Thoracic aorta (tissue), 2 donors: ENCODE measurements at regions not wholly inside any gene's neighbourhood (a gene's known extent, or its start where the extent isn't known, plus 50 kb on each side); places are given as distances from the start of the nearest gene placed in this dataset.
"Not testable (repeated sequence)": the region's sequence is repeated elsewhere in the genome, so short reads cannot be mapped to it uniquely, and the experiment has no call there.

ENCODE experiments used
- ATAC-seq: fragments of 150-250 bp; one replicate; pipeline ENCODE4 v1.8.0; 2017; ENCODE audit warnings: low read depth; ENCODE audit not compliant: insufficient number of reproducible peaks, low FRiP score
- DNase-seq: peaks from one replicate; pipeline ENCODE4 v3.0.0-alpha.2; 2020; ENCODE audit warnings: low spot score
- H3K27ac ChIP-seq, 2 donors: fragments of 200-600 bp; sonication (generic); 1 replicate in 1 of 2; 2 replicates in 1 of 2; pipeline ENCODE4 v1.5.1; 2016; ENCODE audit warnings: mild to moderate bottlenecking in 2 of 2, moderate library complexity in 2 of 2
- H3K27me3 ChIP-seq: fragments of 200-600 bp; sonication (generic); replicated peaks from 2 replicates; pipeline ENCODE4 v1.6.0; 2016; ENCODE audit warnings: mild to moderate bottlenecking; ENCODE audit not compliant: insufficient read depth
- H3K36me3 ChIP-seq: fragments of 200-600 bp; sonication (generic); one replicate; pipeline ENCODE4 v1.5.1; 2016
- H3K4me1 ChIP-seq, 2 donors: fragments of 200-600 bp; sonication (generic); 1 replicate in 1 of 2; 2 replicates in 1 of 2; pipeline versions ENCODE4 v1.5.1 to v1.6.0; 2016; ENCODE audit warnings: low read depth in 2 of 2, mild to moderate bottlenecking in 1 of 2; ENCODE audit not compliant: control insufficient read depth in 1 of 2
- H3K4me3 ChIP-seq: fragments of 200-600 bp; sonication (generic); 2 replicates; pipeline ENCODE4 v1.5.1; 2016; ENCODE audit warnings: mild to moderate bottlenecking
- H3K9me3 ChIP-seq: fragments of 200-600 bp; sonication (generic); 2 replicates; pipeline ENCODE4 v1.5.1; 2016
- TF ChIP-seq, protein P1 (sequence below): fragments of 200-600 bp; sonication (generic); IDR thresholded peaks from one replicate; pipeline ENCODE4 v1.5.1; 2019; ENCODE audit warnings: antibody characterized with exemption

DNA sequence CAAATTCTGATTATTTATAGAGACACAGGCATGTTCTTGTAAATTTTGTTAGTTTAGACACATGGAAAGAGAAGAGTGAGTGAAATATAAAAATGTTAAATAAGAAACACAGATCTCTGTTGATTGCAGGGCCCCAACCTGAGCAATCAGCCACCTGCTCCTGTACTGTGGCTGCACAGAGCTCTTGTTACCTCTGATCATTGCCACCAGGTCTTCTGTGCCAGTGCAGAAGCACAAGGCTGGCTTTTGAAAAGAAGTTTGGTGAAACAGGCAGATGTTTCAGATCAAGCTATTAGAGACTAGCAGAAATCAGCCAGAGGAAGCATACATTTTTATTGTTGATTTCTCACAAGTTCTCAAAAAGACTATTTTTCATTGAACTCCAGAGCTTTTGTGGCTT is 434.1 kb upstream of the OR4E1 start:
- Histone ChIP-seq H3K4me1 (no peaks in the 10 kb centered on the region), H3K9me3 (no peaks in the 10 kb centered on the region), H3K36me3 (no peaks in the 10 kb centered on the region), H3K27me3 (no peaks in the 10 kb centered on the region), H3K27ac (no peak overlapping the region), H3K4me3 (no peak overlapping the region)
- TF ChIP-seq, protein P1, sequence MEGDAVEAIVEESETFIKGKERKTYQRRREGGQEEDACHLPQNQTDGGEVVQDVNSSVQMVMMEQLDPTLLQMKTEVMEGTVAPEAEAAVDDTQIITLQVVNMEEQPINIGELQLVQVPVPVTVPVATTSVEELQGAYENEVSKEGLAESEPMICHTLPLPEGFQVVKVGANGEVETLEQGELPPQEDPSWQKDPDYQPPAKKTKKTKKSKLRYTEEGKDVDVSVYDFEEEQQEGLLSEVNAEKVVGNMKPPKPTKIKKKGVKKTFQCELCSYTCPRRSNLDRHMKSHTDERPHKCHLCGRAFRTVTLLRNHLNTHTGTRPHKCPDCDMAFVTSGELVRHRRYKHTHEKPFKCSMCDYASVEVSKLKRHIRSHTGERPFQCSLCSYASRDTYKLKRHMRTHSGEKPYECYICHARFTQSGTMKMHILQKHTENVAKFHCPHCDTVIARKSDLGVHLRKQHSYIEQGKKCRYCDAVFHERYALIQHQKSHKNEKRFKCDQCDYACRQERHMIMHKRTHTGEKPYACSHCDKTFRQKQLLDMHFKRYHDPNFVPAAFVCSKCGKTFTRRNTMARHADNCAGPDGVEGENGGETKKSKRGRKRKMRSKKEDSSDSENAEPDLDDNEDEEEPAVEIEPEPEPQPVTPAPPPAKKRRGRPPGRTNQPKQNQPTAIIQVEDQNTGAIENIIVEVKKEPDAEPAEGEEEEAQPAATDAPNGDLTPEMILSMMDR: no peak
- ATAC-seq (no peak), DNase-seq (no peak)

DNA sequence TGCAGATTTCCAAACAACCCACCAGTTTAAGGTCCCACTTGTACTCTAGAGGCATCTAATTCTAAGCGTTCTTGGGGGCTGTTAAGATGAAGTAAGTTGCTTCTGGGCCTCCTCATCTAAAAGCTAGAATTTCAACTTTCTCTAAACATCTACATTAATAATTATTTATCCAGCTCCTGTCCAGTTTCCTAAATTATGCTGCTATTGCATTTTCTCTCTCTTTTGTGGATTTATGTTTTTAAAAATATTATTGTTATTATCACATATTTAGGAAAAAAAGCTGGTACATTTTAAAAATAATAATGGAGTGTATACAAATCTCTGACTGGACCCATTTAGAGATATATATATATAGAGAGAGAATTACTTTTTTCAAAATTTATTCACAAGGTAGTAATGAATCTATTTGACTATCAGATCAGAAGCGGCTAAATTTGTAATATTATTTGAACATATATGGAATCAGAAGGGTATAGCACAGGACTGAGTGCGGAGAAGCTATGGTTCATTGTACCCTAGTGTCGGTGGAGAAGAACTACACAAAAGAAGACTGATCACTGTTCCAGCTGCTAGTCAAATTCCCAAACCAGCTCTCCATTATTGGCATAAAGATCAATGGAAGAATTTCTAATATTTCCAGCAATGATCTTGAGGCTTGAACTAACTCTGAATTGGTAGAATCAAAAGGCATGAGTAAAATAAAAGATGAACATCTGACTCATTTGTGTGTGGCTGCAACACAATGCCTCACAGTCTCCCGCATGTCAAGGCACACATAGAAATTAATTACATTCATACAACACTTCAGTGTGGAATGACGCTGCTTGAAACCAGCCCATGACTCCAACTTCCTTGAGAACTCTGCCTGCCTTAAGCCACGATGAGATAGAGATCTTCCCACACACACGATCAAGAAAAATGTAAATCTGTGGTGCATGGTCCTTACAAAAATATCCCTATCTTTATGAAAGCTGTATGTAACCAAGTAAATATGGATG is 433.4 kb upstream of the OR4E1 start:
- ATAC-seq (no peak), DNase-seq (no peak)
- H3K4me3 ChIP-seq: no peak overlapping the region
- no peaks in the 10 kb centered on the region for H3K4me1 ChIP-seq
- TF ChIP-seq, protein P1: no peak
- no peaks in the 10 kb centered on the region for H3K9me3 ChIP-seq
- no peak overlapping the region for H3K27ac ChIP-seq
- no peaks in the 10 kb centered on the region for H3K36me3 ChIP-seq
- H3K27me3 ChIP-seq: no peaks in the 10 kb centered on the region

DNA sequence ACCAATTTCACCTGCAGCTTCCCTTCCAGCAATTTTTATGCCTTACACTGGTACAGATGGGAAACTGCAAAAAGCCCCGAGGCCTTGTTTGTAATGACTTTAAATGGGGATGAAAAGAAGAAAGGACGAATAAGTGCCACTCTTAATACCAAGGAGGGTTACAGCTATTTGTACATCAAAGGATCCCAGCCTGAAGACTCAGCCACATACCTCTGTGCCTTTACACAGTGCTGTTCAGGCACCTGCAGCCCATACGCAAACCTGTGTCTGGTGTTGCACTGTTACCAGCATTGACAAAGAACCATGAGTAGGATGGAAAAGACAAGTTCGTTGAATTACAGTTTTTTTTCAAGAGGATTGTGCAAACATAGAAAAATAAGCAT is 432.0 kb upstream of the OR4E1 start:
- no peaks in the 10 kb centered on the region for H3K4me1 ChIP-seq
- no peak overlapping the region for H3K4me3 ChIP-seq
- H3K27me3 ChIP-seq: no peaks in the 10 kb centered on the region
- ATAC-seq (no peak), DNase-seq (no peak)
- H3K36me3 ChIP-seq: no peaks in the 10 kb centered on the region
- TF ChIP-seq, protein P1: no peak
- H3K27ac ChIP-seq: no peak overlapping the region
- H3K9me3 ChIP-seq: no peaks in the 10 kb centered on the region

DNA sequence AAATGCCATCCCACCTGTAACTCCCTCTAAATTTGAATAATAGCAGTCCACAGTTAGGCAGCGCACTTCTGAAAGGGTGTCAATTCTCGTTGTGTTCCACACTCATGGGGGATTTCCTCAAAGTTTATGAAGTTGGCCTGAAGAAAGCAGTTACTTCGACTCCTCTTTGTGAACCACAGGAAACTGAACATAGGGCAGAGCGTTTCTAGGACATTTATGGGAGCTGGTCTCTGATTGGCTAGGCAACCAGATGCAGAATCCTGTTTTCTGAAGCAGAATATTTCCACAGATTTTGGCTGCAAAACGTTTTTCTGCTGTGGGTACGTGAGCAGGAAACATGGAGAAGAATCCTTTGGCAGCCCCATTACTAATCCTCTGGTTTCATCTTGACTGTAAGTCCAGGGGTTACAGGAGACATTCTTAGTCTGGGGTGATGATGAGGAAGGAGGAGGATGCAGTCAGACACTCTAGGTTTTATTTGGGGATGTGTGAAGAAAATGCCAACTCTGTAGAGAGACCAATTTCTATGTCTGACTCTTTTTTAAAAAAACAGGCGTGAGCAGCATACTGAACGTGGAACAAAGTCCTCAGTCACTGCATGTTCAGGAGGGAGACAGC is 431.5 kb upstream of the OR4E1 start:
- Histone ChIP-seq H3K4me3 (no peak overlapping the region), H3K9me3 (no peaks in the 10 kb centered on the region), H3K27ac (no peak overlapping the region), H3K27me3 (no peaks in the 10 kb centered on the region), H3K36me3 (no peaks in the 10 kb centered on the region), H3K4me1 (no peaks in the 10 kb centered on the region)
- ATAC-seq: no peak
- DNase-seq: no peak
- TF ChIP-seq, protein P1: no peak

DNA sequence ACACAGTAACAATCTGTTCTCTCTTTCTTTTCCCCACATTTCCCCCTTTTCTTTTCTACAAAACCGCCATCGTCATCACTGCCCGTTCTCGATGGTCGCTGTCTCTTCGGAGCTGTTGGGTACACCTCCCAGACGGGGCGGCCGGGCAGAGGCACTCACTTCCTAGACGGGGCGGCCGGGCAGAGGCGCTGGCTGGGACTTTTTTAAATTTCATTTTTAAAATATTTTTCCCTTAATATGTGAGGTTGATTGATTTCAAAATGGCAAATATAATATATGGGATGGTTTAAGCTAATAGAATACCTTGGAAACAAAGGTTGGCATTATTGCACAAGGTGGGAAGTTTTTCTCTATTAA is 427.1 kb upstream of the OR4E1 start:
- DNase-seq, ATAC-seq: not testable (repeated sequence)

More for the DNA sequence above, 427.1 kb upstream of the OR4E1 start:
- H3K36me3 ChIP-seq, H3K4me3 ChIP-seq, H3K27me3 ChIP-seq, H3K27ac ChIP-seq, H3K9me3 ChIP-seq, H3K4me1 ChIP-seq: not testable (repeated sequence)
